HL-60 (cell line): ENCODE measurements at regions not wholly inside any gene's neighbourhood (a gene's known extent, or its start where the extent isn't known, plus 50 kb on each side); places are given as distances from the start of the nearest gene placed in this dataset.

Experiments
- DNase-seq, 2 experiments: peaks; one replicate each; pipeline ENCODE4 v3.0.0-alpha.2; 2010 to 2020; ENCODE audit warnings: low read depth in 1 of 2, low spot score in 1 of 2
- H3K27ac ChIP-seq: fragments of 250-450 bp; sonication (Bioruptor Pico); replicated peaks from 2 replicates; pipeline ENCODE4 v1.5.1; 2020; ENCODE audit warnings: mild to moderate bottlenecking, moderate library complexity
- H3K27me3 ChIP-seq: fragments of 250-450 bp; sonication (Bioruptor Pico); 2 replicates; pipeline ENCODE4 v1.5.1; 2021; ENCODE audit warnings: mild to moderate bottlenecking, moderate library complexity; ENCODE audit not compliant: insufficient read depth, poor library complexity, severe bottlenecking
- H3K4me3 ChIP-seq: replicated peaks from 2 replicates; pipeline ENCODE4 v1.5.1; 2011; ENCODE audit warnings: mild to moderate bottlenecking, control low read depth, low read length; ENCODE audit not compliant: insufficient read depth
- CTCF ChIP-seq: IDR thresholded peaks from one replicate; pipeline ENCODE4 v1.5.1; 2011; ENCODE audit warnings: low read length, control low read depth, inconsistent platforms; ENCODE audit not compliant: insufficient read depth
- GABPA ChIP-seq: IDR thresholded peaks from 2 replicates; pipeline ENCODE4 v1.6.1; 2012; ENCODE audit warnings: low read depth
- POLR2AphosphoS5 ChIP-seq: IDR thresholded peaks from 2 replicates; pipeline ENCODE4 v1.6.1; 2012; ENCODE audit warnings: low read depth
- REST ChIP-seq: IDR thresholded peaks from 2 replicates; pipeline ENCODE4 v1.6.1; 2012; ENCODE audit warnings: low read depth; ENCODE audit not compliant: insufficient replicate concordance
- SPI1 ChIP-seq: IDR thresholded peaks from 2 replicates; pipeline ENCODE4 v1.6.1; 2012; ENCODE audit warnings: low read depth, mild to moderate bottlenecking, borderline replicate concordance

- H3K27me3 ChIP-seq = no peaks in the 10 kb centered on the region
- TF ChIP-seq GABPA = no peak
- no peak for TF ChIP-seq CTCF
- no peak for TF ChIP-seq REST
- TF ChIP-seq POLR2AphosphoS5 = no peak
- no peak for TF ChIP-seq SPI1
- H3K4me3 ChIP-seq = no peak overlapping the region
- H3K27ac ChIP-seq = no peak overlapping the region
- no peak for DNase-seq
Measured at GRCh38 chr4:188411805-188412204, 272.6 kb downstream of the TRIML1 start.

- Histone ChIP-seq H3K4me3 (no peak overlapping the region), H3K27me3 (no peaks in the 10 kb centered on the region), H3K27ac (no peak overlapping the region)
- DNase-seq = no peak
- TF ChIP-seq CTCF (no peak), GABPA (no peak)
Measured at GRCh38 chr4:188412499-188412898, 273.3 kb downstream of the TRIML1 start.

GRCh38 chr4:188414441-188414840, 275.2 kb downstream of the TRIML1 start:
- no peak overlapping the region for H3K4me3 ChIP-seq
- no peaks in the 10 kb centered on the region for H3K27me3 ChIP-seq
- no peak overlapping the region for H3K27ac ChIP-seq
- no peak for DNase-seq
- no peak for TF ChIP-seq CTCF
- TF ChIP-seq REST = no peak

GRCh38 chr4:188417181-188417580, 277.9 kb downstream of the TRIML1 start:
- Histone ChIP-seq H3K4me3 (no peak overlapping the region), H3K27ac (no peak overlapping the region), H3K27me3 (no peaks in the 10 kb centered on the region)
- TF ChIP-seq CTCF (no peak), SPI1 (peak; percentile 73; the same call in 1 of the 2 replicates), POLR2AphosphoS5 (no peak), GABPA (no peak), REST (peak; percentile 90)
- DNase-seq = peak in 1 of 2 experiments; percentile 4
